HG02588 (cell line): ENCODE measurements at regions not wholly inside any gene's neighbourhood (a gene's known extent, or its start where the extent isn't known, plus 50 kb on each side); places are given as distances from the start of the nearest gene placed in this dataset.

Source experiments
- ATAC-seq: cut with Tn5 transposase; IDR thresholded peaks from one replicate; pipeline ENCODE4 v1.9.1; 2021; ENCODE audit warnings: mild to moderate bottlenecking, moderate library complexity; ENCODE audit not compliant: unreplicated experiment

GRCh38 chr18:47418746-47419145, 167.3 kb upstream of the SKOR2 start:
- no peak for ATAC-seq

GRCh38 chr18:47417807-47418206, 166.3 kb upstream of the SKOR2 start:
- no peak for ATAC-seq

GRCh38 chr18:47415881-47416280, 164.4 kb upstream of the SKOR2 start:
- no peak for ATAC-seq

GRCh38 chr18:47413327-47413726, 161.9 kb upstream of the SKOR2 start:
- no peak for ATAC-seq

- ATAC-seq: no peak
Measured at GRCh38 chr18:47412924-47413323, 161.5 kb upstream of the SKOR2 start.

GRCh38 chr18:47411159-47411558, 159.7 kb upstream of the SKOR2 start:
- no peak for ATAC-seq

GRCh38 chr18:47410139-47410538, 158.7 kb upstream of the SKOR2 start:
- no peak for ATAC-seq

GRCh38 chr18:47409519-47409918, 158.1 kb upstream of the SKOR2 start:
- no peak for ATAC-seq

GRCh38 chr18:47407736-47408135, 156.3 kb upstream of the SKOR2 start:
- ATAC-seq: no peak

- ATAC-seq: no peak
Measured at GRCh38 chr18:47404845-47405244, 153.4 kb upstream of the SKOR2 start.

- ATAC-seq: no peak
Measured at GRCh38 chr18:47403949-47404348, 152.5 kb upstream of the SKOR2 start.

GRCh38 chr18:47403317-47403716, 151.9 kb upstream of the SKOR2 start:
- no peak for ATAC-seq

- no peak for ATAC-seq
Measured at GRCh38 chr18:47399475-47399874, 148.0 kb upstream of the SKOR2 start.

GRCh38 chr18:47397671-47398319, 146.3 kb upstream of the SKOR2 start:
- no peak for ATAC-seq

- no peak for ATAC-seq
Measured at GRCh38 chr18:47391665-47392064, 140.2 kb upstream of the SKOR2 start.

GRCh38 chr18:47390410-47391024, 139.1 kb upstream of the SKOR2 start:
- ATAC-seq: no peak

GRCh38 chr18:47389210-47389609, 137.8 kb upstream of the SKOR2 start:
- no peak for ATAC-seq

- no peak for ATAC-seq
Measured at GRCh38 chr18:47387864-47388263, 136.4 kb upstream of the SKOR2 start.

- no peak for ATAC-seq
Measured at GRCh38 chr18:47383729-47384128, 132.3 kb upstream of the SKOR2 start.

- no peak for ATAC-seq
Measured at GRCh38 chr18:47381975-47382570, 130.6 kb upstream of the SKOR2 start.

GRCh38 chr18:47380153-47380552, 128.7 kb upstream of the SKOR2 start:
- no peak for ATAC-seq

- ATAC-seq: no peak
Measured at GRCh38 chr18:47373465-47373864, 122.0 kb upstream of the SKOR2 start.
